T47D (cell line): ENCODE measurements at regions not wholly inside any gene's neighbourhood (a gene's known extent, or its start where the extent isn't known, plus 50 kb on each side); places are given as distances from the start of the nearest gene placed in this dataset.
A peak's percentile ranks its signal among the peaks of the same experiment; 100 is the strongest.
"Not testable (repeated sequence)": the region's sequence is repeated elsewhere in the genome, so short reads cannot be mapped to it uniquely, and the experiment has no call there.

Source experiments
- DNase-seq, 2 experiments: peaks; one replicate each; pipeline versions ENCODE4 v3.0.0 to v3.0.0-alpha.2; 2011 to 2012; ENCODE audit warnings: low read depth in 1 of 2, low spot score in 1 of 2
- JUND ChIP-seq: IDR thresholded peaks from 2 replicates; pipeline ENCODE4 v1.6.1; 2012; ENCODE audit warnings: low read depth
- in situ Hi-C: cut with HindIII; loops from 2 replicates; pipeline ENCODE4 v1.10.0; 2016; ENCODE audit warnings: low sequenced_read_pairs, low pct_unique_long_range_greater_than_20kb

- DNase-seq, in situ Hi-C loops: not testable (repeated sequence)
These were observed 553.8 kb upstream of the ZNF337 start for GRCh38 chr20:26250249-26251114.

GRCh38 chr20:26243731-26244130 is 547.1 kb upstream of the ZNF337 start:
- in situ Hi-C loops = no loop called here
- DNase-seq = no peak
- no peak for TF ChIP-seq JUND

- in situ Hi-C loops, DNase-seq: not testable (repeated sequence)
These were observed 524.0 kb upstream of the ZNF337 start for GRCh38 chr20:26220609-26221008.

GRCh38 chr20:26219546-26219945 is 522.9 kb upstream of the ZNF337 start:
- in situ Hi-C loops, DNase-seq: not testable (repeated sequence)

GRCh38 chr20:26218301-26218700 is 521.6 kb upstream of the ZNF337 start:
- DNase-seq = no peak
- TF ChIP-seq JUND = no peak
- in situ Hi-C loops = no loop called here

GRCh38 chr20:26216025-26216424 is 519.4 kb upstream of the ZNF337 start:
- in situ Hi-C loops = no loop called here
- no peak for DNase-seq
- TF ChIP-seq JUND = no peak

GRCh38 chr20:26214991-26215390 is 518.3 kb upstream of the ZNF337 start:
- DNase-seq = no peak
- TF ChIP-seq JUND = no peak
- in situ Hi-C loops = no loop called here

- in situ Hi-C loops = no loop called here
- peak in 1 of 2 experiments; percentile 42 for DNase-seq
- no peak for TF ChIP-seq JUND
These were observed 512.7 kb upstream of the ZNF337 start for GRCh38 chr20:26209171-26209941.

- no peak for TF ChIP-seq JUND
- in situ Hi-C loops = no loop called here
- DNase-seq = no peak
These were observed 511.8 kb upstream of the ZNF337 start for GRCh38 chr20:26208296-26209091.

GRCh38 chr20:26207967-26208295 is 511.3 kb upstream of the ZNF337 start:
- in situ Hi-C loops = not testable (repeated sequence)

GRCh38 chr20:26207237-26207966 is 510.7 kb upstream of the ZNF337 start:
- no peak for TF ChIP-seq JUND
- no peak for DNase-seq
- in situ Hi-C loops = no loop called here

More at GRCh38 chr20:26207967-26208295, 511.3 kb upstream of the ZNF337 start:
- DNase-seq = not testable (repeated sequence)

- no peak for TF ChIP-seq JUND
- in situ Hi-C loops = no loop called here
- no peak for DNase-seq
These were observed 508.7 kb upstream of the ZNF337 start for GRCh38 chr20:26205350-26205749.

GRCh38 chr20:26201026-26201425 is 504.4 kb upstream of the ZNF337 start:
- DNase-seq, in situ Hi-C loops: not testable (repeated sequence)

- DNase-seq, in situ Hi-C loops: not testable (repeated sequence)
These were observed 490.7 kb upstream of the ZNF337 start for GRCh38 chr20:26187329-26187728.

GRCh38 chr20:26183720-26184119 is 487.1 kb upstream of the ZNF337 start:
- in situ Hi-C loops, DNase-seq: not testable (repeated sequence)

- in situ Hi-C loops, DNase-seq: not testable (repeated sequence)
These were observed 484.7 kb upstream of the ZNF337 start for GRCh38 chr20:26181364-26181763.

- DNase-seq, in situ Hi-C loops: not testable (repeated sequence)
These were observed 475.2 kb upstream of the ZNF337 start for GRCh38 chr20:26171875-26172274.
